T-helper 2 cell (primary cell): ENCODE measurements at regions not wholly inside any gene's neighbourhood (a gene's known extent, or its start where the extent isn't known, plus 50 kb on each side); places are given as distances from the start of the nearest gene placed in this dataset.
"Not testable (repeated sequence)": the region's sequence is repeated elsewhere in the genome, so short reads cannot be mapped to it uniquely, and the experiment has no call there.

Source experiments
- DNase-seq, 5 experiments: peaks; one replicate each; pipeline versions ENCODE4 v3.0.0 to v3.0.0-alpha.2; 2012 to 2022

- DNase-seq = no peak
These were observed 98.8 kb downstream of the BMP4 start for GRCh38 chr14:53857625-53858344.

- no peak for DNase-seq
These were observed 101.1 kb downstream of the BMP4 start for GRCh38 chr14:53855574-53855973.

- DNase-seq = no peak
These were observed 101.5 kb downstream of the BMP4 start for GRCh38 chr14:53855127-53855526.

GRCh38 chr14:53851394-53852090 is 105.1 kb downstream of the BMP4 start:
- DNase-seq = no peak

- DNase-seq = no peak
These were observed 105.8 kb downstream of the BMP4 start for GRCh38 chr14:53850714-53851296.

GRCh38 chr14:53849549-53849948 is 107.1 kb downstream of the BMP4 start:
- no peak for DNase-seq

- DNase-seq = no peak
These were observed 107.8 kb downstream of the BMP4 start for GRCh38 chr14:53848854-53849253.

- DNase-seq = no peak
These were observed 108.7 kb downstream of the BMP4 start for GRCh38 chr14:53847881-53848280.

- no peak for DNase-seq
These were observed 109.6 kb downstream of the BMP4 start for GRCh38 chr14:53847057-53847456.

GRCh38 chr14:53845813-53846693 is 110.6 kb downstream of the BMP4 start:
- no peak for DNase-seq

GRCh38 chr14:53842938-53843337 is 113.7 kb downstream of the BMP4 start:
- DNase-seq = no peak

GRCh38 chr14:53841109-53842099 is 115.2 kb downstream of the BMP4 start:
- DNase-seq = no peak

- no peak for DNase-seq
These were observed 116.2 kb downstream of the BMP4 start for GRCh38 chr14:53840444-53840843.

- no peak for DNase-seq
These were observed 118.3 kb downstream of the BMP4 start for GRCh38 chr14:53838374-53838773.

- DNase-seq = not testable (repeated sequence)
These were observed 119.0 kb downstream of the BMP4 start for GRCh38 chr14:53837656-53838055.

GRCh38 chr14:53836551-53836950 is 120.1 kb downstream of the BMP4 start:
- DNase-seq = no peak

GRCh38 chr14:53828820-53829219 is 127.8 kb downstream of the BMP4 start:
- DNase-seq = no peak

- DNase-seq = no peak
These were observed 132.6 kb downstream of the BMP4 start for GRCh38 chr14:53824061-53824460.

GRCh38 chr14:53814392-53814791 is 142.2 kb downstream of the BMP4 start:
- no peak for DNase-seq

- DNase-seq = no peak
These were observed 146.4 kb downstream of the BMP4 start for GRCh38 chr14:53810221-53810620.

GRCh38 chr14:53808042-53808441 is 148.6 kb downstream of the BMP4 start:
- no peak for DNase-seq

GRCh38 chr14:53807542-53807941 is 149.1 kb downstream of the BMP4 start:
- no peak for DNase-seq
